Skeletal muscle tissue (tissue), 3 donors: ENCODE measurements at regions not wholly inside any gene's neighbourhood (a gene's known extent, or its start where the extent isn't known, plus 50 kb on each side); places are given as distances from the start of the nearest gene placed in this dataset.
"Not testable (repeated sequence)": the region's sequence is repeated elsewhere in the genome, so short reads cannot be mapped to it uniquely, and the experiment has no call there.

ENCODE experiments used
- H3K27ac ChIP-seq: one replicate; pipeline ENCODE4 v1.7.0; 2013; ENCODE audit warnings: mild to moderate bottlenecking, low read depth, low read length, inconsistent platforms
- H3K27me3 ChIP-seq, 3 donors: one replicate each; pipeline ENCODE4 v1.7.0; 2013; ENCODE audit warnings: low read length in 3 of 3; ENCODE audit not compliant: control insufficient read depth in 3 of 3, insufficient read depth in 3 of 3
- H3K36me3 ChIP-seq, 3 donors: one replicate each; pipeline ENCODE4 v1.7.0; 2013; ENCODE audit warnings: low read length in 3 of 3; ENCODE audit not compliant: control insufficient read depth in 3 of 3, insufficient read depth in 3 of 3
- H3K4me1 ChIP-seq, 3 donors: one replicate each; pipeline ENCODE4 v1.7.0; 2013; ENCODE audit warnings: low read length in 3 of 3, mild to moderate bottlenecking in 3 of 3; ENCODE audit not compliant: control insufficient read depth in 3 of 3, insufficient read depth in 3 of 3
- H3K4me3 ChIP-seq, 3 donors: one replicate each; pipeline ENCODE4 v1.7.0; 2013; ENCODE audit warnings: low read length in 3 of 3
- H3K9ac ChIP-seq, 3 donors: one replicate each; pipeline ENCODE4 v1.7.0; 2013; ENCODE audit warnings: low read length in 3 of 3, mild to moderate bottlenecking in 3 of 3, moderate library complexity in 2 of 3, low read depth in 1 of 3
- H3K9me3 ChIP-seq, 3 donors: one replicate each; pipeline ENCODE4 v1.7.0; 2013; ENCODE audit warnings: low read length in 3 of 3; ENCODE audit not compliant: control insufficient read depth in 3 of 3
- donor health status: Osteomylitis.

DNA sequence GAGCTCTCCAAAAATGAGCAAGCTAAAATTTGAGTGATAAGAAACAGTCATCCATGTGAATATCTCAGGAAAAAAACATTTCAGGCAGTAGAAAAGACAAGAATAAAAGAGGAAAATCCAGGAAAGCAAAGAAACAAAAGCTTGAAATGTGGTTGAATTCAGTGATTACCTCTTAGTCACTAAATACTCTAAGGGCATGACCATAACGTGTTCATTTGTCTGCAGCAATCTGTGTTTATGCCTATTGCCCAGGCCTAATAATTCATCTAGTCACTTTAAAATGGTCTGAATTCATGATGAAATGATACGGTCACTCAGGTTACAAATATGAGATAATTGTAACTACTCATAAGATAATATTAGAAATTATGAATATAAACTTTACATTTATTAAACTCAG, 837.9 kb downstream of the STPG2 start:
- no peaks in the 10 kb centered on the region for H3K36me3 ChIP-seq
- H3K4me1 ChIP-seq: no peaks in the 10 kb centered on the region
- H3K4me3 ChIP-seq: no peak overlapping the region
- no peaks in the 10 kb centered on the region for H3K27me3 ChIP-seq
- no peak overlapping the region for H3K27ac ChIP-seq
- H3K9ac ChIP-seq: no peak overlapping the region
- H3K9me3 ChIP-seq: peaks cover 0 to 7% (median 0%) of the 10 kb centered on the region in 3 donors

DNA sequence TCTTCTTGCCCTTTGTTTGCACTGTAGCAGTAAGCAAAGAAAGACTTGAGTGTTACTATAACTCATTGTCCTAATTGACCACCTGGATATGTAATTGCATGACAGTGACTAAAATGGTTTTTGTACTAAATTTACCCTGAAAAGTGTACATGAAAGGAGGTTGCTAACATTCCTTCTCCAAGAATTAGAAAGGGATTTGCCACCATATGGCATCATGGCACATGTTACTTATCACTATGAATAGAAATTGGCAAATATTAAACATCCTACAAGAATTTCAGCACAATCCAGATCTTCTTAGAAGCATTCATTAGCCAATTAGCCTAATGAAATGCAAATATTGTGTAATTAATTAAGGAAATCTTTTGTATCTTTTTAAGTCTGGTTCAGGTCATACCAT, 834.2 kb downstream of the STPG2 start:
- H3K27me3 ChIP-seq: no peaks in the 10 kb centered on the region
- H3K9ac ChIP-seq: no peak overlapping the region
- H3K4me1 ChIP-seq: no peaks in the 10 kb centered on the region
- no peaks in the 10 kb centered on the region for H3K36me3 ChIP-seq
- no peak overlapping the region for H3K27ac ChIP-seq
- no peaks in the 10 kb centered on the region for H3K9me3 ChIP-seq
- H3K4me3 ChIP-seq: no peak overlapping the region

DNA sequence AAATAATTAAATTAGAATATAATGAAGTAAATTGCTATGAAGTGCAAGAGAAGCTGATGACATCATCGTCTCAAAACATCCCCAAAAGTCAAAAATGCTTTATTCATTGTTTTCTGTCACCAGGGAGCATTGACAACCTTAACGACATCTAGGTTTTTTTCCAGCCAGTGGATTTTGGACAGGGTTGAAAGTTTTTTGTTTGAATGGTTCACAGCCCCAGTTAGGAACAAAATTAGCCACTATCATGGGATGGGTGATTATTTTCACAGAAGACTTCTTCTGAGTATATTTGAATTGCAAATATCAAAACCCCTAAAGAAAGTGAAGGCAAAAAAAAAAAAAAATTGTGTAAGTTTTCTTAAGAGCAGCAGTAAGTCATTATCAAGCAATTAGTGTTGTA, 826.1 kb downstream of the STPG2 start:
- Histone ChIP-seq H3K4me1 (no peaks in the 10 kb centered on the region), H3K9ac (no peak overlapping the region), H3K9me3 (no peaks in the 10 kb centered on the region), H3K27ac (no peak overlapping the region), H3K27me3 (no peaks in the 10 kb centered on the region), H3K36me3 (no peaks in the 10 kb centered on the region), H3K4me3 (no peak overlapping the region)

DNA sequence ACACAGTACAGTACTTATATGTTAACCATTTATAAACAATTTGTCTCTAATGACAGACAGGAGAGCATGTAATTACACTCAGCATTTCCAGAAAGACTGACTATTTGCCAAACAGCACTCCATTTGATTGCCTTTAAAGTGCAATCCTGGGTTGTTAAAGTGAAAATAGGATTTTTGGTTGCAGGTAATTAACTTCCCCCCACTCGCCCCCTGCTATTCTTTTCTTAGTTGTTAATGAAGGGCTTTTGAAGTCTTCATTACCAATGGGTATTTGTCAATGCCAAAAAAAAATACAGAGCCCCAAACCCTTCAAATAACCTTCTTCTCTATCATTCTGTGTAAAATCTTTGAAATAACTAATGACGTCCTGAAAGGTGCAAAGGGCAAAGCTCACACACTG, 825.6 kb downstream of the STPG2 start:
- Histone ChIP-seq H3K4me3 (no peak overlapping the region), H3K36me3 (no peaks in the 10 kb centered on the region), H3K9me3 (no peaks in the 10 kb centered on the region), H3K27ac (no peak overlapping the region), H3K27me3 (no peaks in the 10 kb centered on the region), H3K9ac (no peak overlapping the region), H3K4me1 (no peaks in the 10 kb centered on the region)

DNA sequence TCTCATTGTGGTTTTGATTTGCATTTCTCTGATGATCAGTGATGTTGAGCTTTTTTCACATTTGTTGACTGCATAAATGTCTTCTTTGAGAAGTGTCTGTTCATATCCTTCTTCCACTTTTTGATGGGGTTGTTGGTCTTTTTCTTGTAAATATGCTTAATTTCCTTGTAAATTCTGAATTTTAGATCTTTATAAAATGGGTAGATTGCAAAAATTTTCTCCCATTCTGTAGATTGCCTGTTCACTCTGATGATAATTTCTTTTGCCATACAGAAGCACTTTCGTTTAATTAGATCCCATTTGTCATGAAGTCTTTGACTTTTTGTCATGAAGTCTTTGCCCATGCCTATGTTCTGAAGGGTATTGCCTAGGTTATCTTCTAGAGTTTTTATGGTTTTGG, 817.5 kb downstream of the STPG2 start:
- not testable (repeated sequence) for H3K4me1 ChIP-seq, H3K27me3 ChIP-seq, H3K27ac ChIP-seq

DNA sequence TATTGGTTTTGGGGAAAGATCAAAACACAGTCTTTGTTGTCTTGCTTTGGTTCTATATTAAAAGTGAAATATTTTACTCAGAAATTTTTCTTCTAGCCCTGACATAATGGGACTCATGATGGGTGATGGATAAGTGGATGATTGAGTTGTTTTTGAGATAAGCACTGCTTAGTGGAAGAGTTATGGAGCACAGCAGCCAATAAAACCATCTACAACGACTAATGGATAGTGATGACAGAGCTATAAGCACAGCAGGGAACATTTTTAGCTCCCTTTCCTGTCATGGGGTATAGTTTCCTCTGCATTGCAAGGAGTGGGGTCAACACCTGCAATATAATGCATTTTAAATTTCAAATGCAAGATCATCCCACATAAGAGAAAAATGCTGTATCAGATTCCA, 812.4 kb downstream of the STPG2 start:
- H3K9me3 ChIP-seq: peaks cover 0 to 3% (median 0%) of the 10 kb centered on the region in 3 donors
- no peak overlapping the region for H3K9ac ChIP-seq
- no peaks in the 10 kb centered on the region for H3K4me1 ChIP-seq
- H3K4me3 ChIP-seq: no peak overlapping the region
- H3K27me3 ChIP-seq: no peaks in the 10 kb centered on the region
- H3K36me3 ChIP-seq: no peaks in the 10 kb centered on the region
- no peak overlapping the region for H3K27ac ChIP-seq

More for the DNA sequence above, 817.5 kb downstream of the STPG2 start:
- H3K9me3 ChIP-seq, H3K9ac ChIP-seq, H3K36me3 ChIP-seq, H3K4me3 ChIP-seq: not testable (repeated sequence)

DNA sequence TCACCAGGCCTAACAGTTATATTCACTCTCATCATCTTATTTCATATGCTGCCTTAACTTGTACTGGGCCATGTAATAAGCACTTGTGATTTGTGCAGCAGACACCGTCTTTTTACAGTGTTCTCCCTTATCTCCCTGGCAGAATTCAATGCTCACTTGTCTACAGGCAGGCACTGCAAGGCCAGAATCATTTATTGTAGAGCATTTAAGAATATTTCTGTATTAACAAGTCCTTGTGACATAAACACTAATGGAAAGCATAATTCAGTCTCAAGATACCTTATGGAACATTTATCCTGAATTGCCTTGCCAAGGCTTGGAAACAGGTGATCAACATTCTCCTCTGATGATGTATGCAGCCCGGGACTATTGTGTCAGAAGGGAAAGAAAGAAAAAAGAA, 808.9 kb downstream of the STPG2 start:
- no peaks in the 10 kb centered on the region for H3K27me3 ChIP-seq
- H3K27ac ChIP-seq: no peak overlapping the region
- H3K4me1 ChIP-seq: no peaks in the 10 kb centered on the region
- no peak overlapping the region for H3K4me3 ChIP-seq
- H3K9me3 ChIP-seq: no peaks in the 10 kb centered on the region
- no peaks in the 10 kb centered on the region for H3K36me3 ChIP-seq
- H3K9ac ChIP-seq: no peak overlapping the region

DNA sequence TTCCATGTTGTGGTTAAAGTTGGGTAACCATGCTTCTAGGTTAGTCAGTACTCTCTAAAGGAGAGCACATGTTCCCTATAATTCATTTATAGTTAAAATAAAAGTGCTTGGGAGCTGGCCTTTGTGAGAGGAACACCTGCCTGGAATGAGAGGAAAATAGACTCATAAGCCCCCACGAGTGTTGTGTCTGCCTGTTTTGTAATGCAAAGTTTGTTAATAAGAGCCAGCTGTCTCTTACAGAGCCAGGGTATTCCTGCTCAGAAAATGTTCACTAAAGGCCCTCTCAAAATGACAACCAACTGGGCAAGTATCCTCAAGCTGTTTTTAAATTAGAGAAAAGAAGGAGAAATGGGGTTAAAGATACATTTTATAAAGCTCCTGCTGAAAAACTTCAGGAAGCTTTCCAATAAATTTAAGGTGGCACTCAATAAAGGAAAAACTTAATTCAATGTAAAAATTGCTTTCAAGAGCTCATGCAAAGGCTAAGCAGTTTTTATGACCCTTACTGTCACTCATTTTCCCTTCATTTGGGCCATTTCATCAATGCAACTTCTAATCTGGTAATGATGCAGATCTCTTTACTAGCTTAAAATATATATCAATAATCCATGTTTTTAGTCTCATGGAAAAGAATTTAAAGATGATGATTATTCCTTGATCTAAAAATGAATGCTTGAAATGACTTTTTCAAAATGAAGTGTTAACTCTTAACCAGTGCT, 793.6 kb downstream of the STPG2 start:
- Histone ChIP-seq H3K9me3 (no peaks in the 10 kb centered on the region), H3K4me1 (no peaks in the 10 kb centered on the region), H3K27ac (no peak overlapping the region), H3K9ac (no peak overlapping the region), H3K36me3 (no peaks in the 10 kb centered on the region), H3K27me3 (no peaks in the 10 kb centered on the region), H3K4me3 (no peak overlapping the region)

DNA sequence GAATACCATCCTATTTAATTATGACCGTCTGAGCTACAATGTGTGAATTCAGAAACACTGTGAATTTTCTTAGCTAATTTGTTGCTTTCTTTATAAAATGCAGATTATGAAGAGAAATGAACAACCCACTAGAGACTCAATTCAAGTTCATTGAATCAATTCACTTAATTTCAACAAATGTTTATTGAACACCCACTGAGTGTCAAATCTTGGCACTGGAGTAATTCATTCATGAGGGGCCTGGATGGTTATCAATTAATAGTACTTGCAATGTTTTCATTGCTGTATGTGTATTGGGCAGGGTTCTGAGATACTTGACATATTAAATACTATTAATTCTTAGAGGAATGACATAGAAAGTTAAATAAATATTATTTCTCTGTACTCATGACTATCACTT, 789.4 kb downstream of the STPG2 start:
- no peaks in the 10 kb centered on the region for H3K36me3 ChIP-seq
- no peaks in the 10 kb centered on the region for H3K27me3 ChIP-seq
- H3K9ac ChIP-seq: no peak overlapping the region
- no peak overlapping the region for H3K4me3 ChIP-seq
- no peak overlapping the region for H3K27ac ChIP-seq
- no peaks in the 10 kb centered on the region for H3K4me1 ChIP-seq
- H3K9me3 ChIP-seq: no peaks in the 10 kb centered on the region

DNA sequence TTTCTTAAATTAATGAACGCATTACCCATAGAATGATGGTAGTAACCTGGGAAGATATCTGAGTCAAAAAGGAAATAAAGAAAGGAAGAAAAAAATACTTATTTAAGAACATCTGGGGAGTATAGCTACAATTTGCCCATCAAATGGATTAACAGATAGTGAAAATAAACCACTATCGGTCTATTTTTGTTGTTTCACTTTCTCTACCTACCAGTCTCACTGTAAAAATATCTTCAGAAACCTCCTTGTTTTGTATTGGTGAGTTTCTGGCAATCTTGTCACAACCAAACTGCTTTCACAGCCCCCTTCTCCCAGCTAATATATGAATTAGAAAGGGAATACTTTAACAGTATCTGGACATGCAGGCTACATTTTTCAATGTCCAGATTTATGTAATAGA, 783.5 kb downstream of the STPG2 start:
- H3K9ac ChIP-seq: no peak overlapping the region
- no peaks in the 10 kb centered on the region for H3K9me3 ChIP-seq
- no peaks in the 10 kb centered on the region for H3K27me3 ChIP-seq
- no peaks in the 10 kb centered on the region for H3K36me3 ChIP-seq
- no peaks in the 10 kb centered on the region for H3K4me1 ChIP-seq
- no peak overlapping the region for H3K4me3 ChIP-seq
- H3K27ac ChIP-seq: no peak overlapping the region
